HEK293T (cell line): ENCODE measurements at regions not wholly inside any gene's neighbourhood (a gene's known extent, or its start where the extent isn't known, plus 50 kb on each side); places are given as distances from the start of the nearest gene placed in this dataset.

Source experiments
- SP1 ChIP-seq: fragments of 450-650 bp; IDR thresholded peaks from 2 replicates; pipeline ENCODE4 v1.6.1; 2017
- ZNF384 ChIP-seq: fragments of 450-650 bp; IDR thresholded peaks from 2 replicates; pipeline ENCODE4 v1.6.1; 2016

GRCh38 chr7:73936967-73937366 is 76.0 kb downstream of the TMEM270 start:
- TF ChIP-seq ZNF384 (no peak), SP1 (no peak)
